ENCODE measurements at regions not wholly inside any gene's neighbourhood (a gene's known extent, or its start where the extent isn't known, plus 50 kb on each side); places are given as distances from the start of the nearest gene placed in this dataset.

DNA sequence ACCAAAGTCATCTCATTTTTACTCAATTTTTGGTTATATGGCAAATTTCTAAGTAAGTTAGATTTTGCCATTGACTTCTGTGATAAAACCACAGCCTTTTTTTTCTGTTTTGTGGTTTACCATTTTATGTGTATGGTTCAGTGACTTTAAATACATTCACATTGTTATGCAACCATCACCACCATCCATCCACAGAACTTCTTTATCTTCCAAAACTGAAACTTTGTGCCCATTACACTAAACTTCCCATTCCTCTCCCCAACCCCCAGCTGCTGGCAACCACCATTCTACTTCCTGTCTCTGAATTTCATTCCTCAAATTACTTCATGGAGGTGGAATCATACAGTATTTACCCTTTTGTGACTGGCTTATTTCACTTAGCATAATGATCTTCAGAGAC, 280.4 kb upstream of the TCERG1L start:
- no peaks in the 10 kb centered on the region for H3K36me3 ChIP-seq (ENCODE audit: insufficient read depth)
- TF ChIP-seq CTCF (conservative IDR thresholded peaks at IDR 0.05; ENCODE audit: low read depth, low read length), result no peak
- no peak overlapping the region for H2AFZ ChIP-seq (ENCODE audit: low read depth)
- H3K9ac ChIP-seq, result no peak overlapping the region
- no peak overlapping the region for H3K4me3 ChIP-seq (IDR thresholded peaks at IDR 0.05; ENCODE audit: insufficient read depth, low read depth, low read length)
- no peaks in the 10 kb centered on the region for H4K20me1 ChIP-seq (ENCODE audit: insufficient read depth)
- H3K4me1 ChIP-seq (ENCODE audit: low read depth, poor library complexity, severe bottlenecking), result no peaks in the 10 kb centered on the region
- H3K79me2 ChIP-seq (ENCODE audit: insufficient read depth, low read depth), result no peaks in the 10 kb centered on the region
- H3K27me3 ChIP-seq (ENCODE audit: insufficient read depth, low read depth), result no peaks in the 10 kb centered on the region
- H3K27ac ChIP-seq, result no peak overlapping the region
- H3K4me2 ChIP-seq, result no peak overlapping the region

- H3K4me2 ChIP-seq, result no peak overlapping the region
- H3K79me2 ChIP-seq (ENCODE audit: insufficient read depth, low read depth), result no peaks in the 10 kb centered on the region
- no peak overlapping the region for H3K9ac ChIP-seq
- no peaks in the 10 kb centered on the region for H4K20me1 ChIP-seq (ENCODE audit: insufficient read depth)
- H3K27me3 ChIP-seq (ENCODE audit: insufficient read depth, low read depth), result no peaks in the 10 kb centered on the region
- H3K27ac ChIP-seq, result no peak overlapping the region
- no peaks in the 10 kb centered on the region for H3K36me3 ChIP-seq (ENCODE audit: insufficient read depth)
- no peak overlapping the region for H2AFZ ChIP-seq (ENCODE audit: low read depth)
- H3K4me3 ChIP-seq (IDR thresholded peaks at IDR 0.05; ENCODE audit: insufficient read depth, low read depth, low read length), result no peak overlapping the region
- H3K4me1 ChIP-seq (ENCODE audit: low read depth, poor library complexity, severe bottlenecking), result no peaks in the 10 kb centered on the region
- no peak for TF ChIP-seq CTCF (conservative IDR thresholded peaks at IDR 0.05; ENCODE audit: low read depth, low read length)
These were observed 291.6 kb upstream of the PPP2R2D start for GRCh38 chr10:131609176-131609575.

- Histone ChIP-seq H3K9ac (no peak overlapping the region), H4K20me1 (ENCODE audit: insufficient read depth) (no peaks in the 10 kb centered on the region), H3K4me1 (ENCODE audit: low read depth, poor library complexity, severe bottlenecking) (no peaks in the 10 kb centered on the region), H3K4me2 (no peak overlapping the region), H3K27me3 (ENCODE audit: insufficient read depth, low read depth) (no peaks in the 10 kb centered on the region; the same call in 1 of the 2 replicates), H2AFZ (ENCODE audit: low read depth) (no peak overlapping the region), H3K36me3 (ENCODE audit: insufficient read depth) (no peaks in the 10 kb centered on the region), H3K27ac (no peak overlapping the region), H3K4me3 (IDR thresholded peaks at IDR 0.05; ENCODE audit: insufficient read depth, low read depth, low read length) (no peak overlapping the region), H3K79me2 (ENCODE audit: insufficient read depth, low read depth) (no peaks in the 10 kb centered on the region)
- TF ChIP-seq CTCF (conservative IDR thresholded peaks at IDR 0.05; ENCODE audit: low read depth, low read length), result no peak
These were observed 285.7 kb upstream of the PPP2R2D start for GRCh38 chr10:131615150-131615549.

DNA sequence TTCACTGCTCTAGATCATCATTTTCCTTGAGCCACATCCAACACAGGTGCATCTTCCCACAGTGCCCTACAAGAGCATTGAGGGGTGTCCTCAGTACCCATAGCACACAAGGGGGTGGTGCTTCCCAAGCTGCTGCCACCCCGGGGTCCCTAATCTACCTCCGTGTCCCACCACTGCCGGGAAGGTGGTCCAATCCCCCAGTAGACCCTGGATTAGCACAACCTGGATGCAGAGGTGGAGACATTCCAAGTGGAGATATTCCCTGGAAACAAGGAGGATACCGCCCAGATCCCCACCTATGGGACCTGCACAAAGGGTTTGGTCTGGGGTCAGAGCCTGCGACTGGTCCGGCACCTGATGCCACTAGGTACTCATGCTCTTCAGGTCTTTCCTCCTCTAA, 284.8 kb upstream of the PPP2R2D start:
- H3K27ac ChIP-seq, result no peak overlapping the region
- H4K20me1 ChIP-seq (ENCODE audit: insufficient read depth), result no peaks in the 10 kb centered on the region
- H3K9ac ChIP-seq, result no peak overlapping the region
- no peak overlapping the region for H3K4me2 ChIP-seq
- no peak overlapping the region for H2AFZ ChIP-seq (ENCODE audit: low read depth)
- no peak overlapping the region for H3K4me3 ChIP-seq (IDR thresholded peaks at IDR 0.05; ENCODE audit: insufficient read depth, low read depth, low read length)
- H3K27me3 ChIP-seq (ENCODE audit: insufficient read depth, low read depth), result no peaks in the 10 kb centered on the region; the same call in 1 of the 2 replicates
- no peak for TF ChIP-seq CTCF (conservative IDR thresholded peaks at IDR 0.05; ENCODE audit: low read depth, low read length)
- no peaks in the 10 kb centered on the region for H3K4me1 ChIP-seq (ENCODE audit: low read depth, poor library complexity, severe bottlenecking)
- no peaks in the 10 kb centered on the region for H3K36me3 ChIP-seq (ENCODE audit: insufficient read depth)
- H3K79me2 ChIP-seq (ENCODE audit: insufficient read depth, low read depth), result no peaks in the 10 kb centered on the region
